T47D (cell line): ENCODE measurements at regions not wholly inside any gene's neighbourhood (a gene's known extent, or its start where the extent isn't known, plus 50 kb on each side); places are given as distances from the start of the nearest gene placed in this dataset.
"Not testable (repeated sequence)": the region's sequence is repeated elsewhere in the genome, so short reads cannot be mapped to it uniquely, and the experiment has no call there.

Experiments used
- DNase-seq, 2 experiments: peaks; one replicate each; pipeline versions ENCODE4 v3.0.0 to v3.0.0-alpha.2; 2011 to 2012; ENCODE audit warnings: low read depth in 1 of 2, low spot score in 1 of 2
- JUND ChIP-seq: IDR thresholded peaks from 2 replicates; pipeline ENCODE4 v1.6.1; 2012; ENCODE audit warnings: low read depth
- in situ Hi-C: cut with HindIII; loops from 2 replicates; pipeline ENCODE4 v1.10.0; 2016; ENCODE audit warnings: low sequenced_read_pairs, low pct_unique_long_range_greater_than_20kb

- in situ Hi-C loops, result no loop called here
- no peak for DNase-seq
- TF ChIP-seq JUND, result no peak
Observed at GRCh38 chr7:45290880-45291279, 133.3 kb downstream of the RAMP3 start.

- in situ Hi-C loops, result no loop called here
- TF ChIP-seq JUND, result no peak
- no peak for DNase-seq
Observed at GRCh38 chr7:45292481-45292880, 134.9 kb downstream of the RAMP3 start.

- no peak for DNase-seq
- in situ Hi-C loops, result no loop called here
- TF ChIP-seq JUND, result no peak
Observed at GRCh38 chr7:45293295-45293942, 135.8 kb downstream of the RAMP3 start.

- no peak for DNase-seq
- TF ChIP-seq JUND, result no peak
- in situ Hi-C loops, result no loop called here
Observed at GRCh38 chr7:45294559-45294958, 137.0 kb downstream of the RAMP3 start.

- in situ Hi-C loops, result no loop called here
- DNase-seq, result no peak
- TF ChIP-seq JUND, result no peak
Observed at GRCh38 chr7:45295222-45295621, 137.6 kb downstream of the RAMP3 start.

- no peak for DNase-seq
- no peak for TF ChIP-seq JUND
- in situ Hi-C loops, result no loop called here
Observed at GRCh38 chr7:45296748-45297147, 139.2 kb downstream of the RAMP3 start.

- in situ Hi-C loops, result no loop called here
- TF ChIP-seq JUND, result no peak
Observed at GRCh38 chr7:45306752-45307305, 149.2 kb downstream of the RAMP3 start.

GRCh38 chr7:45311597-45311996 lies 154.0 kb downstream of the RAMP3 start:
- in situ Hi-C loops, result no loop called here
- TF ChIP-seq JUND, result no peak
- DNase-seq, result no peak

More at GRCh38 chr7:45306752-45307305, 149.2 kb downstream of the RAMP3 start:
- DNase-seq, result no peak

GRCh38 chr7:45315512-45315911 lies 157.9 kb downstream of the RAMP3 start:
- DNase-seq, in situ Hi-C loops: not testable (repeated sequence)

GRCh38 chr7:45324683-45325237 lies 167.2 kb downstream of the RAMP3 start:
- in situ Hi-C loops, result no loop called here
- no peak for DNase-seq
- no peak for TF ChIP-seq JUND

GRCh38 chr7:45325378-45325777 lies 167.8 kb downstream of the RAMP3 start:
- in situ Hi-C loops, result no loop called here
- DNase-seq, result no peak
- no peak for TF ChIP-seq JUND

GRCh38 chr7:45328403-45328981 lies 170.9 kb downstream of the RAMP3 start:
- no peak for TF ChIP-seq JUND
- in situ Hi-C loops, result no loop called here
- no peak for DNase-seq

GRCh38 chr7:45331563-45331962 lies 174.0 kb downstream of the RAMP3 start:
- DNase-seq, result no peak
- in situ Hi-C loops, result no loop called here
- no peak for TF ChIP-seq JUND

GRCh38 chr7:45335024-45335423 lies 177.4 kb downstream of the RAMP3 start:
- DNase-seq, in situ Hi-C loops: not testable (repeated sequence)
